HCT116 (cell line): ENCODE measurements at regions not wholly inside any gene's neighbourhood (a gene's known extent, or its start where the extent isn't known, plus 50 kb on each side); places are given as distances from the start of the nearest gene placed in this dataset.

Source experiments
- ATAC-seq: fragments of 200-7000 bp; cut with Tn5 transposase; 2 replicates; pipeline ENCODE4 v1.9.1; 2020; ENCODE audit warnings: mild to moderate bottlenecking, moderate library complexity
- BruUV-seq: library from RNA; stranded (reverse); fragments of 400-500 nt; replicated peaks from 2 replicates; lab custom pipeline; 2021; lab: Mats Ljungman, UMichigan
- CTCF ChIA-PET: fragments of 300-600 bp; sonication (Branson Sonifier 250); formaldehyde crosslinking; loops from one replicate; lab custom pipeline; 2021; ENCODE audit warnings: antibody characterized with exemption; lab: Charles Lee
- POLR2A ChIA-PET: fragments of 300-600, 350-600 bp; sonication (Branson Sonifier 250); formaldehyde crosslinking; loops from one replicate; lab custom pipeline; 2021; ENCODE audit warnings: antibody characterized with exemption; lab: Charles Lee
- RAD21 ChIA-PET, 2 experiments: fragments of 300-600 bp; sonication (Branson Sonifier 250); formaldehyde crosslinking; loops; one replicate each; lab custom pipeline; 2023; ENCODE audit warnings: low total read pairs in 2 of 2; ENCODE audit not compliant: uncharacterized antibody in 2 of 2, unreplicated experiment in 2 of 2, low non-redundant PET in 1 of 2; lab: Charles Lee
- DNase-seq: peaks from one replicate; pipeline ENCODE4 v3.0.0-alpha.2; 2010; ENCODE audit warnings: low read depth, low spot score
- H2AFZ ChIP-seq: fragments of 200-600 bp; shearing (Covaris generic), sonication (generic); 2 replicates; pipeline ENCODE4 v1.6.1; 2017; ENCODE audit warnings: low read depth, mixed run types, mixed read lengths, antibody characterized with exemption, low read length; ENCODE audit not compliant: poor library complexity, severe bottlenecking
- H3K27ac ChIP-seq: 2 replicates; pipeline ENCODE4 v1.5.1; 2012; ENCODE audit warnings: low read depth, low read length
- H3K27me3 ChIP-seq: fragments of 200-600 bp; sonication (generic); 2 replicates; pipeline ENCODE4 v1.6.1; 2016; ENCODE audit warnings: mixed run types, low read length, mixed read lengths; ENCODE audit not compliant: insufficient read depth
- H3K36me3 ChIP-seq, 2 experiments: fragments of 200-500 bp in 1 of 2; fragments of 200-600 bp in 1 of 2; sonication (Bioruptor generic) in 1 of 2; sonication (generic) in 1 of 2; 2 replicates each; pipeline versions ENCODE4 v1.5.1 to v1.6.1; 2014 to 2016; ENCODE audit warnings: low read length in 2 of 2, inconsistent platforms in 1 of 2, mixed read lengths in 1 of 2, mixed run types in 1 of 2; ENCODE audit not compliant: insufficient read depth in 2 of 2, control insufficient read depth in 1 of 2
- H3K4me1 ChIP-seq, 2 experiments: fragments of 200-600 bp in 1 of 2; sonication (generic) in 1 of 2; 2 replicates each; pipeline versions ENCODE4 v1.5.1 to v1.6.1; 2012 to 2017; ENCODE audit warnings: low read length in 2 of 2, inconsistent platforms in 1 of 2, mild to moderate bottlenecking in 1 of 2, mixed read lengths in 1 of 2, mixed run types in 1 of 2, moderate library complexity in 1 of 2; ENCODE audit not compliant: insufficient read depth in 2 of 2, control insufficient read depth in 1 of 2
- H3K4me2 ChIP-seq: fragments of 200-600 bp; sonication (generic); 2 replicates; pipeline ENCODE4 v1.6.1; 2017; ENCODE audit warnings: mixed run types, low read length, mixed read lengths
- H3K4me3 ChIP-seq, 2 experiments: fragments of 200-600 bp in 1 of 2; sonication (generic) in 1 of 2; replicated peaks in 1 of 2; 2 replicates each; pipeline ENCODE4 v1.5.1; 2011 to 2016; ENCODE audit warnings: low read length in 2 of 2, control low read depth in 1 of 2, low read depth in 1 of 2, mild to moderate bottlenecking in 1 of 2, mixed read lengths in 1 of 2, mixed run types in 1 of 2
- H3K79me2 ChIP-seq: fragments of 200-600 bp; sonication (generic); 2 replicates; pipeline ENCODE4 v1.6.1; 2017; ENCODE audit warnings: mild to moderate bottlenecking, mixed run types, low read length, moderate library complexity, mixed read lengths; ENCODE audit not compliant: insufficient read depth
- H3K9ac ChIP-seq: fragments of 200-600 bp; sonication (generic); 2 replicates; pipeline ENCODE4 v1.6.1; 2016; ENCODE audit warnings: low read length, mixed read lengths
- H3K9me2 ChIP-seq: fragments of 200-600 bp; sonication (generic), shearing (Covaris generic); 2 replicates; pipeline ENCODE4 v1.6.1; 2017; ENCODE audit warnings: mixed run types, mild to moderate bottlenecking, moderate library complexity; ENCODE audit not compliant: insufficient read depth
- H3K9me3 ChIP-seq, 2 experiments: fragments of 200-500 bp in 1 of 2; fragments of 200-600 bp in 1 of 2; sonication (Bioruptor generic) in 1 of 2; sonication (generic) in 1 of 2; 2 replicates each; pipeline ENCODE4 v1.6.1; 2014 to 2017; ENCODE audit warnings: low read length in 2 of 2, mixed read lengths in 2 of 2, inconsistent platforms in 1 of 2, low read depth in 1 of 2, mild to moderate bottlenecking in 1 of 2, mixed run types in 1 of 2, moderate library complexity in 1 of 2; ENCODE audit not compliant: control insufficient read depth in 1 of 2, insufficient read depth in 1 of 2
- H4K20me1 ChIP-seq: fragments of 200-600 bp; sonication (generic), shearing (Covaris generic); 2 replicates; pipeline ENCODE4 v1.6.1; 2017; ENCODE audit warnings: mixed run types, mild to moderate bottlenecking, moderate library complexity; ENCODE audit not compliant: insufficient read depth
- CBX3 ChIP-seq: IDR thresholded peaks from 2 replicates; pipeline ENCODE4 v1.6.1; 2012; ENCODE audit warnings: low read depth
- CEBPB ChIP-seq: IDR thresholded peaks from 2 replicates; pipeline ENCODE4 v1.6.1; 2012; ENCODE audit warnings: low read depth
- EGR1 ChIP-seq: IDR thresholded peaks from 2 replicates; pipeline ENCODE4 v1.6.1; 2012; ENCODE audit warnings: low read depth
- EZH2 ChIP-seq: fragments of 200-600 bp; sonication (generic); IDR thresholded peaks from 2 replicates; pipeline ENCODE4 v1.6.1; 2017; ENCODE audit warnings: antibody characterized with exemption, mixed run types
- FOSL1 ChIP-seq: IDR thresholded peaks from 2 replicates; pipeline ENCODE4 v1.6.1; 2012; ENCODE audit warnings: low read depth
- POLR2AphosphoS5 ChIP-seq: IDR thresholded peaks from 2 replicates; pipeline ENCODE4 v1.6.1; 2011; ENCODE audit warnings: mild to moderate bottlenecking, low read depth, low read length, moderate library complexity
- RAD21 ChIP-seq: IDR thresholded peaks from 2 replicates; pipeline ENCODE4 v1.6.1; 2012; ENCODE audit warnings: low read depth, mild to moderate bottlenecking
- SIN3A ChIP-seq: IDR thresholded peaks from 2 replicates; pipeline ENCODE4 v1.6.1; 2012; ENCODE audit warnings: low read depth
- SP1 ChIP-seq: IDR thresholded peaks from 2 replicates; pipeline ENCODE4 v1.6.1; 2012; ENCODE audit warnings: low read depth
- SRF ChIP-seq: IDR thresholded peaks from 2 replicates; pipeline ENCODE4 v1.6.1; 2012; ENCODE audit warnings: low read depth
- TCF7L2 ChIP-seq: IDR thresholded peaks from 2 replicates; pipeline ENCODE4 v1.7.0; 2011; ENCODE audit warnings: borderline replicate concordance, inconsistent platforms; ENCODE audit not compliant: insufficient read depth, insufficient read length; ENCODE audit errors: extremely low read depth
- intact Hi-C: fragments of 100-400 bp; cut with micrococcal nuclease; formaldehyde crosslinking; loops from 2 replicates; pipeline ENCODE4 v1.10.0; 2022
- TF ChIP-seq, protein P1 (sequence below), 3 experiments: fragments of 200-600 bp in 1 of 3; sonication (generic) in 1 of 3; IDR thresholded peaks in 2 of 3; conservative IDR thresholded peaks in 1 of 3; 2 replicates each; pipeline ENCODE4 v1.5.1; 2012 to 2017; ENCODE audit warnings: low read depth in 2 of 3, low read length in 2 of 3, antibody characterized with exemption in 1 of 3, borderline replicate concordance in 1 of 3, control low read depth in 1 of 3, mild to moderate bottlenecking in 1 of 3, mixed read lengths in 1 of 3, mixed run types in 1 of 3, moderate library complexity in 1 of 3; ENCODE audit not compliant: insufficient read depth in 1 of 3
- TF ChIP-seq, protein P2 (sequence below): IDR thresholded peaks from 2 replicates; pipeline ENCODE4 v1.6.1; 2012
- TF ChIP-seq, protein P3 (sequence below): IDR thresholded peaks from 2 replicates; pipeline ENCODE4 v1.6.1; 2012

DNA sequence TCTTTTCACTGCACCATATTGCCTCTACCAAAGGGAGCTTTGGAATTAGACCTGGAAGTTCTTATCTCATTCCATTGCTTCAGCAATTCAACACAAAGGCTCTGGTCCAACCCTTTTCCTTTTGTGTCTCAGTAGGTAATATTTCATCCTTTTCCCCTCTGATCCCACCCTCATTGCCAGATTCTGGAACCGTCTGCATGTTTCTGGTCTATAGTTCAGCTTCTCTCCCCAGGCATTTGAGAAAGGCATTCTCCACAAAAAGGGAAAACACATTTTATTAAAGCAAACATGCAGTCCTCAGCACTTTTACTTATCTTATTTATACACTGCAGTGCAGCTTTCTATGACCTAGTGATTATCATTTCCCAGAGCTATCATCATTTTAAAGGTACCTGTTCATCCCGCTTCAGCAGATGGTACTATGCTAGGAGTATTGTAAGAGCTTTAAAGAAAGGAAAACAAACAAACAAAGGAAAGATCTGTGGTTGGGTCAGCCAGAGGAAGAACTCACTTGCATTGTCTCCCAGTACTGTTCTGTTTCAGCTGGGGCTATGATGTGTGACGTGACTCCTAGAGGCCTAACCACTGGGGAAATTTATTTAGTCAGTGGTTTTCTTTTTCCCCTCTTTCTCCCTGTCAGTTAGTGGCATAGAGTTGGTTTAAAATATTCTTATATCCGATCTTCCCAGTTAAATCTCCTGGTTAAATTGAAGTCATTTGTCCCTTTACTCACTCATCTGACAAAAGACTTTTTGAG lies 269.2 kb downstream of the TMEM38B start:
- Histone ChIP-seq H3K4me1 (no peaks in the 10 kb centered on the region), H3K9me3 (no peaks in the 10 kb centered on the region), H4K20me1 (no peaks in the 10 kb centered on the region), H3K27me3 (peaks cover 13% of the 10 kb centered on the region; the same call in 1 of the 2 replicates), H3K4me3 (no peak overlapping the region), H2AFZ (no peak overlapping the region), H3K9me2 (no peaks in the 10 kb centered on the region), H3K4me2 (no peak overlapping the region), H3K36me3 (no peaks in the 10 kb centered on the region), H3K9ac (no peak overlapping the region), H3K79me2 (no peaks in the 10 kb centered on the region), H3K27ac (no peak overlapping the region)
- no peak for DNase-seq
- ChIA-PET CTCF (no interaction called here), POLR2A (no interaction called here), RAD21 (no interaction called here)
- ATAC-seq: no peak
- no peak for TF ChIP-seq CEBPB
- TF ChIP-seq, protein P1, sequence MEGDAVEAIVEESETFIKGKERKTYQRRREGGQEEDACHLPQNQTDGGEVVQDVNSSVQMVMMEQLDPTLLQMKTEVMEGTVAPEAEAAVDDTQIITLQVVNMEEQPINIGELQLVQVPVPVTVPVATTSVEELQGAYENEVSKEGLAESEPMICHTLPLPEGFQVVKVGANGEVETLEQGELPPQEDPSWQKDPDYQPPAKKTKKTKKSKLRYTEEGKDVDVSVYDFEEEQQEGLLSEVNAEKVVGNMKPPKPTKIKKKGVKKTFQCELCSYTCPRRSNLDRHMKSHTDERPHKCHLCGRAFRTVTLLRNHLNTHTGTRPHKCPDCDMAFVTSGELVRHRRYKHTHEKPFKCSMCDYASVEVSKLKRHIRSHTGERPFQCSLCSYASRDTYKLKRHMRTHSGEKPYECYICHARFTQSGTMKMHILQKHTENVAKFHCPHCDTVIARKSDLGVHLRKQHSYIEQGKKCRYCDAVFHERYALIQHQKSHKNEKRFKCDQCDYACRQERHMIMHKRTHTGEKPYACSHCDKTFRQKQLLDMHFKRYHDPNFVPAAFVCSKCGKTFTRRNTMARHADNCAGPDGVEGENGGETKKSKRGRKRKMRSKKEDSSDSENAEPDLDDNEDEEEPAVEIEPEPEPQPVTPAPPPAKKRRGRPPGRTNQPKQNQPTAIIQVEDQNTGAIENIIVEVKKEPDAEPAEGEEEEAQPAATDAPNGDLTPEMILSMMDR (IDR thresholded peaks at IDR 0.05 in 2 of 3, conservative IDR thresholded peaks at IDR 0.05 in 1 of 3; ENCODE audit: borderline replicate concordance in 1 of 3, insufficient read depth in 1 of 3, low read depth in 2 of 3, low read length in 2 of 3): no peak
- TF ChIP-seq POLR2AphosphoS5: no peak
- TF ChIP-seq, protein P2, sequence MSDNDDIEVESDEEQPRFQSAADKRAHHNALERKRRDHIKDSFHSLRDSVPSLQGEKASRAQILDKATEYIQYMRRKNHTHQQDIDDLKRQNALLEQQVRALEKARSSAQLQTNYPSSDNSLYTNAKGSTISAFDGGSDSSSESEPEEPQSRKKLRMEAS: no peak
- no peak for TF ChIP-seq SIN3A
- TF ChIP-seq TCF7L2: no peak
- no peak for TF ChIP-seq EGR1
- no peak for TF ChIP-seq SP1
- no peak for TF ChIP-seq RAD21
- no peak for TF ChIP-seq SRF
- TF ChIP-seq EZH2: no peak
- no peak for TF ChIP-seq CBX3
- no peak for TF ChIP-seq FOSL1
- TF ChIP-seq, protein P3, sequence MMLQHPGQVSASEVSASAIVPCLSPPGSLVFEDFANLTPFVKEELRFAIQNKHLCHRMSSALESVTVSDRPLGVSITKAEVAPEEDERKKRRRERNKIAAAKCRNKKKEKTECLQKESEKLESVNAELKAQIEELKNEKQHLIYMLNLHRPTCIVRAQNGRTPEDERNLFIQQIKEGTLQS: no peak
- intact Hi-C loops: no loop called here
- no TSS peak for BruUV-seq
